BLaER1 treated with 17β-estradiol and CSF1 and Interleukin-3, amounts not matched to agents 10 nM and 100 nM (cell line): ENCODE measurements at regions not wholly inside any gene's neighbourhood (a gene's known extent, or its start where the extent isn't known, plus 50 kb on each side); places are given as distances from the start of the nearest gene placed in this dataset.

Source experiments
- H3K27ac ChIP-seq, 11 experiments: shearing (Covaris generic); formaldehyde crosslinking; 2 replicates each; pipeline ENCODE4 v1.8.1; 2022
- H3K27me3 ChIP-seq, 11 experiments: shearing (Covaris generic); formaldehyde crosslinking; 2 replicates each; pipeline ENCODE4 v1.8.1; 2022
- H3K36me3 ChIP-seq, 11 experiments: shearing (Covaris generic); formaldehyde crosslinking; 2 replicates each; pipeline ENCODE4 v1.8.1; 2022
- H3K4me1 ChIP-seq, 10 experiments: shearing (Covaris generic); formaldehyde crosslinking; 2 replicates each; pipeline ENCODE4 v1.8.1; 2022
- H3K4me2 ChIP-seq, 11 experiments: shearing (Covaris generic); formaldehyde crosslinking; 2 replicates each; pipeline ENCODE4 v1.8.1; 2022
- H3K4me3 ChIP-seq, 10 experiments: shearing (Covaris generic); formaldehyde crosslinking; 2 replicates each; pipeline ENCODE4 v1.8.1; 2022
- H3K9ac ChIP-seq, 11 experiments: shearing (Covaris generic); formaldehyde crosslinking; 2 replicates each; pipeline ENCODE4 v1.8.1; 2022
- H3K9me3 ChIP-seq, 11 experiments: shearing (Covaris generic); formaldehyde crosslinking; replicated peaks in 1 of 11; 2 replicates each; pipeline ENCODE4 v1.8.1; 2022
- H4K20me1 ChIP-seq, 11 experiments: shearing (Covaris generic); formaldehyde crosslinking; 2 replicates each; pipeline ENCODE4 v1.8.1; 2022
- Cebpa-rat ChIP-seq, 11 experiments: shearing (Covaris generic); IDR thresholded peaks; 2 replicates each; pipeline ENCODE4 v1.8.1; 2022

DNA sequence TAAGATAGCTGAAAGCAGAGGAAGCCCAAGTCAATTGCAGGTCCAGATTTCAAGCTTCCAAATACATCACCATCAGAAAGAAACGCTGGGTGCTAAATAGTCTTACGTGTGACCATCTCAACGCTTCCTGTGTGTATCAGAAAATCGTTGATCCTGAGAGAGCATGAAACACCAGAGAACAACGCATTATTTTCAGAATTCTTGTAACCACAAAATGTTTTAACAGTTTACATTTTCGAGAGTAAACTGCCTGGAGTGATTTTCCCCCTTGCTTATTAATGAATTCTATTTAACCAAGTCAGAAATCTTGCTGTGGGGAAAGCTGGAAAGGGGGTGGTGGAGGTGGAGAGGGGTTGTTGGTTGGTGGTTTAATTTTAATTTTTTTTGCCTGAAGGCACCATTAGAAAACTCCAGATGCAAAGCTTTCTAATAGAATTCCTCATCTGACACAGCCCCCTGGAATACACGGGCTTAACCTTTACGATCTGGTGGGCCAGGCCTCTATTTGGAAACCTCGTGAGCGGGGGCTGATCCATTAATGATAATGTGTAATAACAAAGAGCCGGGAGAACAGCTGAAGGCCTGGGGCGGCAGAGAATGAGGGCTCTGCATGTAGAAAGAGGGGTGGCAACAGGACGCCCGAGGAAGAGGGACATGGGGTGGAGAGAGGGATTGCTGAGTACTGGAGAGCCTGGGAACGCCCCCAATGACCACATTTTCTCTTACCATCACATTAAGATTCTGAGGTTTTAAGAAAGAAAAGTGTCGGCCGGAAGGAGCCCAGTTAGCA is 124.5 kb upstream of the NFIB start:
- Histone ChIP-seq H3K9ac (no peak overlapping the region), H3K36me3 (no peaks in the 10 kb centered on the region), H3K4me1 (peaks cover 5 to 16% (median 10%) of the 10 kb centered on the region in 10 experiments; a peak in 10 of 20 replicates), H4K20me1 (no peaks in the 10 kb centered on the region), H3K27ac (no peak overlapping the region), H3K4me3 (no peak overlapping the region), H3K9me3 (no peaks in the 10 kb centered on the region), H3K4me2 (peak overlapping the region in 4 of 11 experiments; percentile 14 to 34 (median 27); a peak in 5 of 22 replicates), H3K27me3 (no peaks in the 10 kb centered on the region)
- TF ChIP-seq Cebpa-rat (IDR thresholded peaks at IDR 0.05) = no peak

GRCh38 chr9:14437354-14438231 is 123.7 kb upstream of the NFIB start:
- Histone ChIP-seq H3K9ac (no peak overlapping the region), H3K4me2 (peak overlapping the region in 9 of 11 experiments; percentile 11 to 60 (median 26); a peak in 15 of 22 replicates), H4K20me1 (no peaks in the 10 kb centered on the region), H3K4me3 (no peak overlapping the region), H3K4me1 (peaks cover 5 to 16% (median 10%) of the 10 kb centered on the region in 10 experiments; a peak in 10 of 20 replicates), H3K27ac (no peak overlapping the region), H3K9me3 (no peaks in the 10 kb centered on the region), H3K27me3 (no peaks in the 10 kb centered on the region), H3K36me3 (no peaks in the 10 kb centered on the region)
- no peak for TF ChIP-seq Cebpa-rat (IDR thresholded peaks at IDR 0.05)

DNA sequence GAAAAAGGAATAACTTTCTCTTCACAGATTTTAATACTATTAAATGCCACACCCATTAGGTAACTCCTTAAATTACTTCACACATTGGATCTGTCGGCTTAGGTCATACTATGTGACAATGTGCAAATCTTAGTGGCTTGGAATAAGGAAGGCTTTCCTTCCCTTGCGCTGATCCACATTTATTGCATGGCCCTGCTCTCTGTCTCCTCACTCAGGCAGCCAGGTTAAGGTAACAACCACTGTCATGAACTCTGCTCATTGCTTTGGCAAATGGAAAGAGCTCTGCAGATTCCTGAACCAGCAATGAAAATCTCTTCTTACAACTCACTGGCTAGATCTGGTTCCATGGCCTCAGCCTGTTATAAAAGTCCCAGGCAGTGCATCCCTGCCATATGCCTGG is 121.9 kb upstream of the NFIB start:
- Histone ChIP-seq H3K9me3 (peaks cover 0 to 5% (median 0%) of the 10 kb centered on the region in 11 experiments; a peak in 1 of 22 replicates), H3K9ac (no peak overlapping the region), H4K20me1 (no peaks in the 10 kb centered on the region), H3K4me2 (no peak overlapping the region), H3K27ac (no peak overlapping the region), H3K36me3 (no peaks in the 10 kb centered on the region), H3K4me1 (peaks cover 5 to 16% (median 10%) of the 10 kb centered on the region in 10 experiments; a peak in 10 of 20 replicates), H3K27me3 (no peaks in the 10 kb centered on the region), H3K4me3 (no peak overlapping the region)
- TF ChIP-seq Cebpa-rat (IDR thresholded peaks at IDR 0.05) = no peak

GRCh38 chr9:14434971-14435718 is 121.2 kb upstream of the NFIB start:
- Histone ChIP-seq H3K9ac (no peak overlapping the region), H3K36me3 (no peaks in the 10 kb centered on the region), H3K27ac (no peak overlapping the region), H3K4me3 (no peak overlapping the region), H3K4me1 (peaks cover 5 to 16% (median 10%) of the 10 kb centered on the region in 10 experiments; a peak in 10 of 20 replicates), H3K27me3 (no peaks in the 10 kb centered on the region), H4K20me1 (no peaks in the 10 kb centered on the region), H3K4me2 (no peak overlapping the region), H3K9me3 (peaks cover 0 to 5% (median 0%) of the 10 kb centered on the region in 11 experiments; a peak in 1 of 22 replicates)
- no peak for TF ChIP-seq Cebpa-rat (IDR thresholded peaks at IDR 0.05)

DNA sequence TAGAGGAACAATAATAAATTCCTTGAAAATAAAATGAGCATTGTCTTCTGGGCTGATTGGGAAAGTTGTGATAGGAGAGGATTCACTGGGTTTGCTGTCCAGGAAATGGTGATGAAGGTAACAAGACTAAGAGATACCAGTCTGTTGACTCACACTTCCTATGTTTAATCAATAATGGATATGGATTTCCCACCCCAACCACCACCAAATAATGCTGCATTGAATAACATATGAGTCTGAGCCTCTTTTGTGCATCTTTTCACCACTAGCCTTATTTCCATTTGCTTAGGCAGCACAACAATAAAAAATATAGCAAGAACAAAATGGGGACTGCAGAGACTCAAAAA is 120.2 kb upstream of the NFIB start:
- Histone ChIP-seq H3K9ac (no peak overlapping the region), H3K4me2 (no peak overlapping the region), H3K9me3 (peaks cover 0 to 5% (median 0%) of the 10 kb centered on the region in 11 experiments; a peak in 1 of 22 replicates), H3K4me1 (peaks cover 5 to 16% (median 10%) of the 10 kb centered on the region in 10 experiments; a peak in 10 of 20 replicates), H3K4me3 (no peak overlapping the region), H4K20me1 (no peaks in the 10 kb centered on the region), H3K36me3 (no peaks in the 10 kb centered on the region), H3K27me3 (no peaks in the 10 kb centered on the region), H3K27ac (no peak overlapping the region)
- no peak for TF ChIP-seq Cebpa-rat (IDR thresholded peaks at IDR 0.05)

DNA sequence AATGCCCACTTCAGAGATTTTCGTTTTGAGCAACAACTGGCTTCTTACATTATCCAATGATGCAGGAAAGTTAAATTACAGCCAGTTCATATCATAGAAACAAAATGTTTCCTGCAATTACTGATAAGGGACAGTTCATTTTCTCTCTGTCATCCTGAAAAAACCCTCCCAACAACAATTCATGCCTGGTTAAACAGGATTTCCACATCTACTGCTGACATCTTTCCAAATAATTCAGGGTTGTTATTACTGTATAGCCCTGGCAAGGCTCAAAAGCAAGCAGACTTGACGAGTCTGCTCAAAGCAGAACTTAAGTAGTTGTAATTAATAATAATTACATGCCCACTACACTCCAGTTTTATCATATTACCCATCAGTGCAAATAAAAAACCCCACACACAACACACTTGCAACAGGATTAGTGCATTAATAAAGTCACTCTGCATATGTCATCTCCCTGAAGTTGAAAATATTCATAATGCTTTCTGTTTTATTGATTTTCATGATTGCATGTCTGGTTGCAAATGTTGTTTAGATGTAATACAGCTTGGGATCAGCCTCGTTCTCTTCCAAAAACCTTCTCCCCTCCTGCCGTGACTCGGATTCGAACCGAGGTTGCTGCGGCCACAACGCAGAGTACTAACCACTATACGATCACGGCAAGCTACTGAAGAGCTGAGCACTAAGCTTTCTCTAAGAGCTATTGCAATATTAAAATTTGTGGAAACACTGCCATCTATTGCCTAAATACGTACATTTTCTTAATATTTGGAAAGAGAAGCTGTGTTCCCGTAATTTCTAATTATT is 119.6 kb upstream of the NFIB start:
- Histone ChIP-seq H3K27ac (no peak overlapping the region), H3K9me3 (peaks cover 0 to 5% (median 0%) of the 10 kb centered on the region in 11 experiments; a peak in 1 of 22 replicates), H3K4me1 (peaks cover 5 to 16% (median 10%) of the 10 kb centered on the region in 10 experiments; a peak in 10 of 20 replicates), H3K4me3 (no peak overlapping the region), H4K20me1 (no peaks in the 10 kb centered on the region), H3K27me3 (no peaks in the 10 kb centered on the region), H3K9ac (no peak overlapping the region), H3K36me3 (no peaks in the 10 kb centered on the region), H3K4me2 (peak overlapping the region in 1 of 11 experiments; percentile 39; a peak in 2 of 22 replicates)
- no peak for TF ChIP-seq Cebpa-rat (IDR thresholded peaks at IDR 0.05)

GRCh38 chr9:14432666-14433350 is 118.9 kb upstream of the NFIB start:
- TF ChIP-seq Cebpa-rat (IDR thresholded peaks at IDR 0.05) = no peak

More at GRCh38 chr9:14432666-14433350, 118.9 kb upstream of the NFIB start:
- H3K36me3 ChIP-seq = no peaks in the 10 kb centered on the region
- H3K4me1 ChIP-seq = peaks cover 5 to 11% (median 8%) of the 10 kb centered on the region in 10 experiments; a peak in 10 of 20 replicates
- H3K9ac ChIP-seq = no peak overlapping the region
- H3K27me3 ChIP-seq = no peaks in the 10 kb centered on the region
- no peak overlapping the region for H3K4me3 ChIP-seq
- no peak overlapping the region for H3K4me2 ChIP-seq
- no peak overlapping the region for H3K27ac ChIP-seq
- H3K9me3 ChIP-seq = peaks cover 0 to 5% (median 0%) of the 10 kb centered on the region in 11 experiments; a peak in 1 of 22 replicates
- no peaks in the 10 kb centered on the region for H4K20me1 ChIP-seq
